ENCODE measurements at regions not wholly inside any gene's neighbourhood (a gene's known extent, or its start where the extent isn't known, plus 50 kb on each side); places are given as distances from the start of the nearest gene placed in this dataset.

- Mint-ChIP-seq H3K9me3 (ENCODE audit: unreplicated experiment) (no peaks in the 10 kb centered on the region), H3K36me3 (ENCODE audit: insufficient read depth, unreplicated experiment) (no peaks in the 10 kb centered on the region)
- no TSS peak for BruUV-seq (replicated peaks)
Measured at GRCh38 chr14:98244162-98244948, 1027.6 kb downstream of the BCL11B start.

GRCh38 chr14:98244966-98245569 is 1026.9 kb downstream of the BCL11B start:
- Mint-ChIP-seq H3K36me3 (ENCODE audit: insufficient read depth, unreplicated experiment) (no peaks in the 10 kb centered on the region), H3K4me1 (ENCODE audit: low read depth, unreplicated experiment) (no peaks in the 10 kb centered on the region), H3K27ac (ENCODE audit: unreplicated experiment) (no peak overlapping the region), H3K4me3 (ENCODE audit: unreplicated experiment) (no peak overlapping the region), H3K27me3 (ENCODE audit: insufficient read depth, unreplicated experiment) (peaks cover 3% of the 10 kb centered on the region), H3K9me3 (ENCODE audit: unreplicated experiment) (no peaks in the 10 kb centered on the region)
- H3K4me3 ChIP-seq (ENCODE audit: low read depth, low read length) = no peak overlapping the region
- no peak for DNase-seq
- CTCF ChIA-PET = no interaction called here
- H3K36me3 ChIP-seq (ENCODE audit: control insufficient read depth, insufficient read depth, low read length) = no peaks in the 10 kb centered on the region
- H3K27me3 ChIP-seq (replicated peaks; ENCODE audit: control insufficient read depth, insufficient read depth, low read length) = no peaks in the 10 kb centered on the region
- intact Hi-C loops (cut with micrococcal nuclease; ENCODE audit: unreplicated experiment) = no loop called here
- no peaks in the 10 kb centered on the region for H3K9me3 ChIP-seq
- no peak for TF ChIP-seq CTCF (IDR thresholded peaks at IDR 0.05; ENCODE audit: insufficient read depth in 1 of 2, low read depth in 1 of 2, low read length in 1 of 2, severe bottlenecking in 1 of 2, unreplicated experiment in 1 of 2)
- no peaks in the 10 kb centered on the region for H3K4me1 ChIP-seq
- POLR2A ChIA-PET = no interaction called here
- BruUV-seq (replicated peaks) = no TSS peak

More at GRCh38 chr14:98244162-98244948, 1027.6 kb downstream of the BCL11B start:
- Histone ChIP-seq H3K4me3 (ENCODE audit: low read depth, low read length) (no peak overlapping the region), H3K27me3 (replicated peaks; ENCODE audit: control insufficient read depth, insufficient read depth, low read length) (no peaks in the 10 kb centered on the region), H3K9me3 (no peaks in the 10 kb centered on the region), H3K4me1 (no peaks in the 10 kb centered on the region), H3K36me3 (ENCODE audit: control insufficient read depth, insufficient read depth, low read length) (no peaks in the 10 kb centered on the region)
- Mint-ChIP-seq H3K4me1 (ENCODE audit: low read depth, unreplicated experiment) (no peaks in the 10 kb centered on the region), H3K27me3 (ENCODE audit: insufficient read depth, unreplicated experiment) (peaks cover 6% of the 10 kb centered on the region), H3K4me3 (ENCODE audit: unreplicated experiment) (no peak overlapping the region), H3K27ac (ENCODE audit: unreplicated experiment) (no peak overlapping the region)
- ChIA-PET POLR2A (no interaction called here), CTCF (no interaction called here)
- no peak for TF ChIP-seq CTCF (IDR thresholded peaks at IDR 0.05; ENCODE audit: insufficient read depth in 1 of 2, low read depth in 1 of 2, low read length in 1 of 2, severe bottlenecking in 1 of 2, unreplicated experiment in 1 of 2)
- DNase-seq = no peak
- intact Hi-C loops (cut with micrococcal nuclease; ENCODE audit: unreplicated experiment) = no loop called here

GRCh38 chr14:98249057-98249456 is 1022.9 kb downstream of the BCL11B start:
- intact Hi-C loops (cut with micrococcal nuclease; ENCODE audit: unreplicated experiment) = no loop called here
- H3K4me3 Mint-ChIP-seq (ENCODE audit: unreplicated experiment) = no peak overlapping the region
- Histone ChIP-seq H3K9me3 (no peaks in the 10 kb centered on the region), H3K27me3 (replicated peaks; ENCODE audit: control insufficient read depth, insufficient read depth, low read length) (no peaks in the 10 kb centered on the region), H3K4me1 (no peaks in the 10 kb centered on the region), H3K36me3 (ENCODE audit: control insufficient read depth, insufficient read depth, low read length) (no peaks in the 10 kb centered on the region), H3K4me3 (ENCODE audit: low read depth, low read length) (no peak overlapping the region)
- no peaks in the 10 kb centered on the region for H3K4me1 Mint-ChIP-seq (ENCODE audit: low read depth, unreplicated experiment)
- DNase-seq = no peak
- peaks cover 5% of the 10 kb centered on the region for H3K27me3 Mint-ChIP-seq (ENCODE audit: insufficient read depth, unreplicated experiment)
- no peak for TF ChIP-seq CTCF (IDR thresholded peaks at IDR 0.05; ENCODE audit: insufficient read depth in 1 of 2, low read depth in 1 of 2, low read length in 1 of 2, severe bottlenecking in 1 of 2, unreplicated experiment in 1 of 2)
- H3K36me3 Mint-ChIP-seq (ENCODE audit: insufficient read depth, unreplicated experiment) = no peaks in the 10 kb centered on the region
- no peak overlapping the region for H3K27ac Mint-ChIP-seq (ENCODE audit: unreplicated experiment)
- no TSS peak for BruUV-seq (replicated peaks)
- POLR2A ChIA-PET = no interaction called here
- no peaks in the 10 kb centered on the region for H3K9me3 Mint-ChIP-seq (ENCODE audit: unreplicated experiment)
- CTCF ChIA-PET = no interaction called here

Measured in Caco-2 (cell line).